CD1c-positive myeloid dendritic cell (primary cell): ENCODE measurements at regions not wholly inside any gene's neighbourhood (a gene's known extent, or its start where the extent isn't known, plus 50 kb on each side); places are given as distances from the start of the nearest gene placed in this dataset.
"Not testable (repeated sequence)": the region's sequence is repeated elsewhere in the genome, so short reads cannot be mapped to it uniquely, and the experiment has no call there.

Experiments used
- DNase-seq: peaks from one replicate; pipeline ENCODE4 v3.0.0-alpha.2; 2016; ENCODE audit errors: extremely low spot score

GRCh38 chr15:88965097-88965496, 51.9 kb upstream of the MFGE8 start:
- not testable (repeated sequence) for DNase-seq

- no peak for DNase-seq
These were observed 57.1 kb upstream of the MFGE8 start for GRCh38 chr15:88970232-88970631.

- no peak for DNase-seq
These were observed 61.2 kb upstream of the MFGE8 start for GRCh38 chr15:88974392-88974791.

GRCh38 chr15:88975891-88976290, 62.7 kb upstream of the MFGE8 start:
- no peak for DNase-seq

- no peak for DNase-seq
These were observed 63.5 kb upstream of the MFGE8 start for GRCh38 chr15:88976656-88977055.

- no peak for DNase-seq
These were observed 66.5 kb upstream of the MFGE8 start for GRCh38 chr15:88979674-88980073.

- no peak for DNase-seq
These were observed 67.3 kb upstream of the MFGE8 start for GRCh38 chr15:88980498-88980897.

- DNase-seq, result no peak
These were observed 68.4 kb upstream of the MFGE8 start for GRCh38 chr15:88981244-88982215.

GRCh38 chr15:88982304-88982945, 69.2 kb upstream of the MFGE8 start:
- DNase-seq, result peak; percentile 51

- DNase-seq, result no peak
These were observed 69.8 kb upstream of the MFGE8 start for GRCh38 chr15:88982946-88983342.

- DNase-seq, result no peak
These were observed 70.8 kb upstream of the MFGE8 start for GRCh38 chr15:88983861-88984429.

GRCh38 chr15:88985547-88986393, 72.6 kb upstream of the MFGE8 start:
- no peak for DNase-seq

- no peak for DNase-seq
These were observed 73.9 kb upstream of the MFGE8 start for GRCh38 chr15:88986949-88987590.

GRCh38 chr15:88987591-88987933, 74.4 kb upstream of the MFGE8 start:
- no peak for DNase-seq

- DNase-seq, result no peak
These were observed 74.9 kb upstream of the MFGE8 start for GRCh38 chr15:88987934-88988671.

- DNase-seq, result no peak
These were observed 76.4 kb upstream of the MFGE8 start for GRCh38 chr15:88989578-88989977.

- no peak for DNase-seq
These were observed 77.1 kb upstream of the MFGE8 start for GRCh38 chr15:88990185-88990679.

GRCh38 chr15:88992216-88992615, 79.0 kb upstream of the MFGE8 start:
- DNase-seq, result no peak

GRCh38 chr15:88992912-88993376, 79.8 kb upstream of the MFGE8 start:
- DNase-seq, result no peak

- no peak for DNase-seq
These were observed 80.5 kb upstream of the MFGE8 start for GRCh38 chr15:88993662-88994061.
